Left lung (tissue), 4 donors: ENCODE measurements at regions not wholly inside any gene's neighbourhood (a gene's known extent, or its start where the extent isn't known, plus 50 kb on each side); places are given as distances from the start of the nearest gene placed in this dataset.
"Not testable (repeated sequence)": the region's sequence is repeated elsewhere in the genome, so short reads cannot be mapped to it uniquely, and the experiment has no call there.

Experiments used
- ATAC-seq: fragments of 200-7000 bp; cut with Tn5 transposase; one replicate; pipeline ENCODE4 v1.9.1; 2020; ENCODE audit warnings: moderate library complexity
- DNase-seq, 4 donors: peaks; one replicate each; pipeline ENCODE4 v3.0.0-alpha.2; 2013 to 2020
- H3K27ac ChIP-seq, 2 donors: fragments of 200-600 bp; sonication (generic) in 1 of 2; one replicate each; pipeline versions ENCODE4 v1.5.0 to v1.8.0; 2020 to 2021
- H3K27me3 ChIP-seq, 2 donors: fragments of 200-600 bp; sonication (generic) in 1 of 2; one replicate each; pipeline versions ENCODE4 v1.5.0 to v1.8.0; 2020 to 2021
- H3K36me3 ChIP-seq, 2 donors: fragments of 200-600 bp; sonication (generic) in 1 of 2; one replicate each; pipeline versions ENCODE4 v1.5.0 to v1.8.0; 2020 to 2021
- H3K4me1 ChIP-seq, 2 donors: fragments of 200-600 bp; one replicate each; pipeline ENCODE4 v1.8.0; 2021
- H3K4me3 ChIP-seq, 2 donors: fragments of 200-600 bp; sonication (generic) in 1 of 2; one replicate each; pipeline versions ENCODE4 v1.5.0 to v1.8.0; 2020 to 2021; ENCODE audit warnings: mild to moderate bottlenecking in 1 of 2
- H3K9me3 ChIP-seq, 2 donors: fragments of 200-600 bp; sonication (generic) in 1 of 2; one replicate each; pipeline versions ENCODE4 v1.5.0 to v1.8.0; 2020 to 2021
- intact Hi-C, 2 donors: fragments of 100-400 bp; cut with DNase I; formaldehyde crosslinking; loops; one replicate each; pipeline versions ENCODE4 v1.11.2 to v1.14.2; 2022
- TF ChIP-seq, protein P1 (sequence below), 2 donors: fragments of 200-600 bp; sonication (generic) in 1 of 2; IDR thresholded peaks; one replicate each; pipeline versions ENCODE4 v1.5.0 to v1.8.0; 2021; ENCODE audit warnings: antibody characterized with exemption in 2 of 2
- donor health status: DM: no; HTN: yes; CAD: no.
- donor health status: DM: no; HTN: no; CAD: no.

- Histone ChIP-seq H3K27ac (no peak overlapping the region), H3K27me3 (no peaks in the 10 kb centered on the region), H3K36me3 (no peaks in the 10 kb centered on the region), H3K4me3 (no peak overlapping the region), H3K9me3 (peaks cover 0 to 4% of the 10 kb centered on the region in 2 donors), H3K4me1 (no peaks in the 10 kb centered on the region)
- no peak for DNase-seq
- ATAC-seq = no peak
- intact Hi-C loops = no loop called here
- TF ChIP-seq, protein P1, sequence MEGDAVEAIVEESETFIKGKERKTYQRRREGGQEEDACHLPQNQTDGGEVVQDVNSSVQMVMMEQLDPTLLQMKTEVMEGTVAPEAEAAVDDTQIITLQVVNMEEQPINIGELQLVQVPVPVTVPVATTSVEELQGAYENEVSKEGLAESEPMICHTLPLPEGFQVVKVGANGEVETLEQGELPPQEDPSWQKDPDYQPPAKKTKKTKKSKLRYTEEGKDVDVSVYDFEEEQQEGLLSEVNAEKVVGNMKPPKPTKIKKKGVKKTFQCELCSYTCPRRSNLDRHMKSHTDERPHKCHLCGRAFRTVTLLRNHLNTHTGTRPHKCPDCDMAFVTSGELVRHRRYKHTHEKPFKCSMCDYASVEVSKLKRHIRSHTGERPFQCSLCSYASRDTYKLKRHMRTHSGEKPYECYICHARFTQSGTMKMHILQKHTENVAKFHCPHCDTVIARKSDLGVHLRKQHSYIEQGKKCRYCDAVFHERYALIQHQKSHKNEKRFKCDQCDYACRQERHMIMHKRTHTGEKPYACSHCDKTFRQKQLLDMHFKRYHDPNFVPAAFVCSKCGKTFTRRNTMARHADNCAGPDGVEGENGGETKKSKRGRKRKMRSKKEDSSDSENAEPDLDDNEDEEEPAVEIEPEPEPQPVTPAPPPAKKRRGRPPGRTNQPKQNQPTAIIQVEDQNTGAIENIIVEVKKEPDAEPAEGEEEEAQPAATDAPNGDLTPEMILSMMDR (IDR thresholded peaks at IDR 0.05) = no peak
Observed at GRCh38 chr5:135747824-135748223, 86.6 kb upstream of the SLC25A48 start.

- no peaks in the 10 kb centered on the region for H3K4me1 ChIP-seq
- H3K4me3 ChIP-seq = no peak overlapping the region
- DNase-seq = peak in 1 of 4 donors; percentile 58
- intact Hi-C loops = no loop called here
- no peak for ATAC-seq
- H3K27me3 ChIP-seq = no peaks in the 10 kb centered on the region
- TF ChIP-seq, protein P1 (IDR thresholded peaks at IDR 0.05) = no peak
- no peak overlapping the region for H3K27ac ChIP-seq
- no peaks in the 10 kb centered on the region for H3K36me3 ChIP-seq
- H3K9me3 ChIP-seq = peaks cover 0 to 4% of the 10 kb centered on the region in 2 donors
Observed at GRCh38 chr5:135745897-135746500, 88.5 kb upstream of the SLC25A48 start.

- ATAC-seq (no peak), DNase-seq (no peak)
- H3K27ac ChIP-seq = no peak overlapping the region
- no peaks in the 10 kb centered on the region for H3K4me1 ChIP-seq
- intact Hi-C loops = no loop called here
- H3K4me3 ChIP-seq = no peak overlapping the region
- H3K27me3 ChIP-seq = no peaks in the 10 kb centered on the region
- TF ChIP-seq, protein P1 (IDR thresholded peaks at IDR 0.05) = no peak
- no peaks in the 10 kb centered on the region for H3K36me3 ChIP-seq
- peaks cover 0 to 4% of the 10 kb centered on the region in 2 donors for H3K9me3 ChIP-seq
Observed at GRCh38 chr5:135743705-135744411, 90.6 kb upstream of the SLC25A48 start.

- H3K36me3 ChIP-seq = no peaks in the 10 kb centered on the region
- H3K27me3 ChIP-seq = no peaks in the 10 kb centered on the region
- intact Hi-C loops = no loop called here
- ATAC-seq (no peak), DNase-seq (no peak)
- H3K4me3 ChIP-seq = no peak overlapping the region
- no peaks in the 10 kb centered on the region for H3K4me1 ChIP-seq
- no peak overlapping the region for H3K27ac ChIP-seq
- peaks cover 0 to 4% of the 10 kb centered on the region in 2 donors for H3K9me3 ChIP-seq
- TF ChIP-seq, protein P1 (IDR thresholded peaks at IDR 0.05) = no peak
Observed at GRCh38 chr5:135743181-135743580, 91.3 kb upstream of the SLC25A48 start.

GRCh38 chr5:135742240-135742639, 92.2 kb upstream of the SLC25A48 start:
- H3K27ac ChIP-seq, H3K27me3 ChIP-seq, H3K9me3 ChIP-seq, ATAC-seq, DNase-seq, intact Hi-C loops, H3K4me1 ChIP-seq, H3K36me3 ChIP-seq, H3K4me3 ChIP-seq: not testable (repeated sequence)
